Panc1 (cell line): ENCODE measurements at regions not wholly inside any gene's neighbourhood (a gene's known extent, or its start where the extent isn't known, plus 50 kb on each side); places are given as distances from the start of the nearest gene placed in this dataset.

Experiments
- ATAC-seq: fragments of 200-7000 bp; cut with Tn5 transposase; 2 replicates; pipeline ENCODE4 v1.9.1; 2020; ENCODE audit warnings: mild to moderate bottlenecking, moderate library complexity
- BruUV-seq: library from RNA; stranded (reverse); fragments of 400-500 nt; replicated peaks from 2 replicates; lab custom pipeline; 2021; lab: Mats Ljungman, UMichigan
- CTCF ChIA-PET: fragments of 300-600 bp; sonication (Branson Sonifier 250); formaldehyde crosslinking; loops from one replicate; lab custom pipeline; 2022; ENCODE audit warnings: antibody characterized with exemption; lab: Charles Lee
- POLR2A ChIA-PET: fragments of 300-600 bp; sonication (Branson Sonifier 250); formaldehyde crosslinking; loops from one replicate; lab custom pipeline; 2022; ENCODE audit warnings: antibody characterized with exemption; lab: Charles Lee
- DNase-seq: peaks from one replicate; pipeline ENCODE4 v3.0.0-alpha.2; 2010; ENCODE audit warnings: low read depth, low spot score
- H3K27ac ChIP-seq: 2 replicates; pipeline ENCODE4 v1.5.1; 2011; ENCODE audit warnings: mild to moderate bottlenecking, low read length, inconsistent platforms
- H3K27me3 ChIP-seq: fragments of 200-500 bp; sonication (Bioruptor generic); 2 replicates; pipeline ENCODE4 v1.6.0; 2014; ENCODE audit warnings: low read length, inconsistent platforms; ENCODE audit not compliant: control insufficient read depth, insufficient read depth
- H3K36me3 ChIP-seq: fragments of 200-500 bp; sonication (Bioruptor generic); 2 replicates; pipeline ENCODE4 v1.5.1; 2014; ENCODE audit warnings: inconsistent platforms, mild to moderate bottlenecking, low read length, moderate library complexity; ENCODE audit not compliant: control insufficient read depth, insufficient read depth
- H3K4me1 ChIP-seq: 2 replicates; pipeline ENCODE4 v1.5.1; 2011; ENCODE audit warnings: inconsistent platforms, mild to moderate bottlenecking, low read length, moderate library complexity; ENCODE audit not compliant: control insufficient read depth, insufficient read depth
- H3K4me3 ChIP-seq, 2 experiments: 2 replicates each; pipeline ENCODE4 v1.5.1; 2011 to 2012; ENCODE audit warnings: low read depth in 2 of 2, low read length in 2 of 2, mild to moderate bottlenecking in 2 of 2, inconsistent platforms in 1 of 2, moderate library complexity in 1 of 2
- H3K9me3 ChIP-seq: fragments of 200-500 bp; sonication (Bioruptor generic); 2 replicates; pipeline ENCODE4 v1.5.1; 2014; ENCODE audit warnings: low read depth, mild to moderate bottlenecking, inconsistent platforms, low read length, moderate library complexity; ENCODE audit not compliant: control insufficient read depth, insufficient read depth
- POLR2AphosphoS5 ChIP-seq: IDR thresholded peaks from 2 replicates; pipeline ENCODE4 v1.6.1; 2012; ENCODE audit warnings: mild to moderate bottlenecking, low read depth, low read length, moderate library complexity
- SIN3A ChIP-seq: IDR thresholded peaks from 2 replicates; pipeline ENCODE4 v1.6.1; 2012; ENCODE audit warnings: low read depth, mild to moderate bottlenecking, low read length, moderate library complexity, borderline replicate concordance; ENCODE audit not compliant: insufficient read depth
- TCF7L2 ChIP-seq: IDR thresholded peaks from 2 replicates; pipeline ENCODE4 v1.6.1; 2011; ENCODE audit warnings: mild to moderate bottlenecking, low read depth, low read length, inconsistent platforms
- in situ Hi-C: cut with HindIII; loops from 2 replicates; pipeline ENCODE4 v1.10.0; 2016; ENCODE audit warnings: low sequenced_read_pairs, low pct_unique_long_range_greater_than_20kb
- intact Hi-C: fragments of 100-400 bp; cut with micrococcal nuclease; formaldehyde crosslinking; loops from one replicate; pipeline ENCODE4 v1.10.0; 2022; ENCODE audit not compliant: unreplicated experiment
- TF ChIP-seq, protein P1 (sequence below), 2 experiments: IDR thresholded peaks; 2 replicates each; pipeline ENCODE4 v1.6.1; 2011 to 2012; ENCODE audit warnings: low read depth in 2 of 2, control low read depth in 1 of 2, low read length in 1 of 2, mild to moderate bottlenecking in 1 of 2, moderate library complexity in 1 of 2; ENCODE audit not compliant: insufficient read depth in 1 of 2
- TF ChIP-seq, protein P2 (sequence below): fragments of 450-650 bp; IDR thresholded peaks from 2 replicates; pipeline ENCODE4 v1.5.1; 2017; ENCODE audit warnings: mild to moderate bottlenecking

DNA sequence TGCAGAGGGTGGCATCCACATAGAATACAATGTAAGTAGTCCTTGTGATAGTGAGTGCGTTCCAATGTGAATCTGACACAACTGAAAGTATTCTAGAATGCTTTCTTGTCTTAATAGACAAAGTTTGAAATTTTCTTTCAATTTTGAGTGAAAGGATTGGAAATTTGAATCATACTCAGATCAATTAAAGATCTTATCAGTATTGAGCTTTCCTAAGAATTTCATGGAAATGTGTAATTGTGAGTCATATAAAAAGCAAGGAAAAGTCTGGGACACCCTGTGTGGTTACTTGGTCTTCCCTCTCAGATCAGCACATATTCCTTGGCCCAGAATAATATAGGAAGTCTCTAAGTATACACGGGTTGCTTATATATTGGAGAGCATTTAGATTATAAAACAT is 99.1 kb downstream of the MBL2 start:
- Histone ChIP-seq H3K4me3 (no peak overlapping the region), H3K36me3 (no peaks in the 10 kb centered on the region), H3K27ac (no peak overlapping the region), H3K9me3 (no peaks in the 10 kb centered on the region; the same call in 1 of the 2 replicates), H3K27me3 (no peaks in the 10 kb centered on the region), H3K4me1 (no peaks in the 10 kb centered on the region)
- POLR2A ChIA-PET, result no interaction called here
- intact Hi-C loops (no loop called here), in situ Hi-C loops (no loop called here)
- TF ChIP-seq TCF7L2, result no peak
- TF ChIP-seq, protein P1, sequence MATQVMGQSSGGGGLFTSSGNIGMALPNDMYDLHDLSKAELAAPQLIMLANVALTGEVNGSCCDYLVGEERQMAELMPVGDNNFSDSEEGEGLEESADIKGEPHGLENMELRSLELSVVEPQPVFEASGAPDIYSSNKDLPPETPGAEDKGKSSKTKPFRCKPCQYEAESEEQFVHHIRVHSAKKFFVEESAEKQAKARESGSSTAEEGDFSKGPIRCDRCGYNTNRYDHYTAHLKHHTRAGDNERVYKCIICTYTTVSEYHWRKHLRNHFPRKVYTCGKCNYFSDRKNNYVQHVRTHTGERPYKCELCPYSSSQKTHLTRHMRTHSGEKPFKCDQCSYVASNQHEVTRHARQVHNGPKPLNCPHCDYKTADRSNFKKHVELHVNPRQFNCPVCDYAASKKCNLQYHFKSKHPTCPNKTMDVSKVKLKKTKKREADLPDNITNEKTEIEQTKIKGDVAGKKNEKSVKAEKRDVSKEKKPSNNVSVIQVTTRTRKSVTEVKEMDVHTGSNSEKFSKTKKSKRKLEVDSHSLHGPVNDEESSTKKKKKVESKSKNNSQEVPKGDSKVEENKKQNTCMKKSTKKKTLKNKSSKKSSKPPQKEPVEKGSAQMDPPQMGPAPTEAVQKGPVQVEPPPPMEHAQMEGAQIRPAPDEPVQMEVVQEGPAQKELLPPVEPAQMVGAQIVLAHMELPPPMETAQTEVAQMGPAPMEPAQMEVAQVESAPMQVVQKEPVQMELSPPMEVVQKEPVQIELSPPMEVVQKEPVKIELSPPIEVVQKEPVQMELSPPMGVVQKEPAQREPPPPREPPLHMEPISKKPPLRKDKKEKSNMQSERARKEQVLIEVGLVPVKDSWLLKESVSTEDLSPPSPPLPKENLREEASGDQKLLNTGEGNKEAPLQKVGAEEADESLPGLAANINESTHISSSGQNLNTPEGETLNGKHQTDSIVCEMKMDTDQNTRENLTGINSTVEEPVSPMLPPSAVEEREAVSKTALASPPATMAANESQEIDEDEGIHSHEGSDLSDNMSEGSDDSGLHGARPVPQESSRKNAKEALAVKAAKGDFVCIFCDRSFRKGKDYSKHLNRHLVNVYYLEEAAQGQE (IDR thresholded peaks at IDR 0.05; ENCODE audit: insufficient read depth in 1 of 2, low read depth in 2 of 2, low read length in 1 of 2), result no peak
- TF ChIP-seq POLR2AphosphoS5, result no peak
- TF ChIP-seq SIN3A, result no peak
- TF ChIP-seq, protein P2, sequence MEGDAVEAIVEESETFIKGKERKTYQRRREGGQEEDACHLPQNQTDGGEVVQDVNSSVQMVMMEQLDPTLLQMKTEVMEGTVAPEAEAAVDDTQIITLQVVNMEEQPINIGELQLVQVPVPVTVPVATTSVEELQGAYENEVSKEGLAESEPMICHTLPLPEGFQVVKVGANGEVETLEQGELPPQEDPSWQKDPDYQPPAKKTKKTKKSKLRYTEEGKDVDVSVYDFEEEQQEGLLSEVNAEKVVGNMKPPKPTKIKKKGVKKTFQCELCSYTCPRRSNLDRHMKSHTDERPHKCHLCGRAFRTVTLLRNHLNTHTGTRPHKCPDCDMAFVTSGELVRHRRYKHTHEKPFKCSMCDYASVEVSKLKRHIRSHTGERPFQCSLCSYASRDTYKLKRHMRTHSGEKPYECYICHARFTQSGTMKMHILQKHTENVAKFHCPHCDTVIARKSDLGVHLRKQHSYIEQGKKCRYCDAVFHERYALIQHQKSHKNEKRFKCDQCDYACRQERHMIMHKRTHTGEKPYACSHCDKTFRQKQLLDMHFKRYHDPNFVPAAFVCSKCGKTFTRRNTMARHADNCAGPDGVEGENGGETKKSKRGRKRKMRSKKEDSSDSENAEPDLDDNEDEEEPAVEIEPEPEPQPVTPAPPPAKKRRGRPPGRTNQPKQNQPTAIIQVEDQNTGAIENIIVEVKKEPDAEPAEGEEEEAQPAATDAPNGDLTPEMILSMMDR, result no peak
- ATAC-seq, result no peak
- CTCF ChIA-PET, result no interaction called here
- BruUV-seq, result no TSS peak
- DNase-seq, result no peak

DNA sequence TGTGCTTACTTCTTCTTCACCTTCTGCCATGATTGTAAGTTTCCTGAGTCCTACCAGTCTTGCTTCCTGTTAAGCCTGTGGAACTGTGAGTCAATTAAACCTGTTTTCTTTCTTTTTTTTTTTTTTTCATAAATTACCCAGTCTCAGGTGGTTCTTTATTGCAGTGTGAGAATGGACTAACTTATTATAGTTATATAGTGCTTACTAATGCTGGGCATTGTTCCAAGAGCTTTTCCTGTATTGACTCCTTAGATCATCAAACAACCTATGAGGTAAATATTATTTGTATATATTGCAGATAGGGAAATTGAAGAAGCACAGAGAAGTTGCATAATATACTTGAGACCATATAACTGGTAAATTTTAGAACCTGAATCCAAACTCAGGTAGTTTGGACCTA is 98.1 kb downstream of the MBL2 start:
- intact Hi-C loops (no loop called here), in situ Hi-C loops (no loop called here)
- no peaks in the 10 kb centered on the region for H3K27me3 ChIP-seq
- ChIA-PET CTCF (no interaction called here), POLR2A (no interaction called here)
- no peak overlapping the region for H3K4me3 ChIP-seq
- TF ChIP-seq, protein P2, result no peak
- TF ChIP-seq, protein P1 (IDR thresholded peaks at IDR 0.05; ENCODE audit: insufficient read depth in 1 of 2, low read depth in 2 of 2, low read length in 1 of 2), result no peak
- no peak for TF ChIP-seq SIN3A
- TF ChIP-seq POLR2AphosphoS5, result no peak
- TF ChIP-seq TCF7L2, result no peak
- no peak overlapping the region for H3K27ac ChIP-seq
- ATAC-seq (no peak), DNase-seq (no peak)
- H3K9me3 ChIP-seq, result no peaks in the 10 kb centered on the region; the same call in 1 of the 2 replicates
- no peaks in the 10 kb centered on the region for H3K36me3 ChIP-seq
- no TSS peak for BruUV-seq
- H3K4me1 ChIP-seq, result no peaks in the 10 kb centered on the region
